Fibroblast of villous mesenchyme (primary cell): ENCODE measurements at regions not wholly inside any gene's neighbourhood (a gene's known extent, or its start where the extent isn't known, plus 50 kb on each side); places are given as distances from the start of the nearest gene placed in this dataset.

Experiments used
- DNase-seq: peaks from one replicate; pipeline ENCODE4 v3.0.0-alpha.2; 2010; ENCODE audit warnings: low read depth
- H3K4me3 ChIP-seq: 2 replicates; pipeline ENCODE4 v1.5.1; 2011; ENCODE audit warnings: low read depth, mild to moderate bottlenecking, low read length
- CTCF ChIP-seq: IDR thresholded peaks from 2 replicates; pipeline ENCODE4 v1.5.1; 2012; ENCODE audit warnings: low read depth, mild to moderate bottlenecking, low read length; ENCODE audit not compliant: insufficient read depth

DNA sequence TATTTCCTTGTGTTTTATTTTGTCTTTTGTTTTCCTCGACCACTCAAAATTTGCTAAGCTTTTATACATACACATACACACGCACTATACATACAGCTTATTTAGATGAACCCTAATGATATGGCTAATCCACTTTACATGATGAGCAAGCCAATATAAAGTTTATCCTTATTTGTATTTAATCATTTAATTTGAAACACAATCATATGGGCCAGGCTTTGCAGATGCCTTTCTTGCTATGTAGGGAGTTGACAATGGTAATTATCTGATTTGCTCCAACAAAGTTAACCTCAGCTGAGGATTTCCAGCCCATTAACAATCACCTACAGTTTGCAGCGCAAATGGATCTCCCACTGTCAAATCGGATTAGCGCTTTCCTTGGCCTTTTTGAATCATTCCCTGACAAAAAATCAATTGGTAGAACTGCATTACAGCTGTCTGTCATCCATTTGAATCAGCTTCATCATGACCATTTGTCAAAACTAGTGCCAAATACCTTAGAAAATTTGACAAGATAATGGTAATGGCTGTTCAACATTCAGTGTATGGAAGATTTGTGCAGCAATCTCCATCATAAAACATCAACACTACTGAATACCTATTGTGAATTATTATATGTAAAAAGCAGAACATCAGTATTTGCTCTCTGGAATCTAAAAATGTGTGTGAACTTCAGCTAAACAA is 352.6 kb downstream of the MRPL39 start:
- no peak for DNase-seq
- no peak for TF ChIP-seq CTCF
- H3K4me3 ChIP-seq, result no peak overlapping the region

- no peak for DNase-seq
- TF ChIP-seq CTCF, result no peak
- H3K4me3 ChIP-seq, result no peak overlapping the region
Observed at GRCh38 chr21:25246546-25246945, 360.7 kb downstream of the MRPL39 start.

GRCh38 chr21:25244735-25245134 is 362.5 kb downstream of the MRPL39 start:
- TF ChIP-seq CTCF, result no peak
- DNase-seq, result no peak
- no peak overlapping the region for H3K4me3 ChIP-seq

DNA sequence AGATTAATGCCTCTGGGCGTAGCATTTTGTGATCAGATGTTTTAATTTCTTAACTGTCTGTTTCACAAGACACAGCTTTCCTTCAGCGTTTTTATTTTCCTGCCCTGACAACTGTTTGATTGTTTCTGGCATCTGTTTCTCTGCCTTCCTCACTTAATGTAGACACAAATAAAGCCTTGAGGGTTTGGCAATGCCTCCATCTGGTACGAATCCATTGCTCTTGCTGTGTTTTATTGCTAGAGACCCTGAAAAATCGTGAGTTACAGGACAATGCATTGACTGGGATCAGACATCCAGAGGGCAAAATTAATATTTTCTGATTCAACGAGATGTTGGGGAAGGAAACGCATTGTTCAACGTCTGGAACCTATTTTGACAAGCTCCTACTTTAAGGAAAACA is 363.5 kb downstream of the MRPL39 start:
- DNase-seq, result no peak
- H3K4me3 ChIP-seq, result no peak overlapping the region
- no peak for TF ChIP-seq CTCF

- DNase-seq, result no peak
- TF ChIP-seq CTCF, result no peak
- H3K4me3 ChIP-seq, result no peak overlapping the region
Observed at GRCh38 chr21:25240974-25241373, 366.3 kb downstream of the MRPL39 start.

DNA sequence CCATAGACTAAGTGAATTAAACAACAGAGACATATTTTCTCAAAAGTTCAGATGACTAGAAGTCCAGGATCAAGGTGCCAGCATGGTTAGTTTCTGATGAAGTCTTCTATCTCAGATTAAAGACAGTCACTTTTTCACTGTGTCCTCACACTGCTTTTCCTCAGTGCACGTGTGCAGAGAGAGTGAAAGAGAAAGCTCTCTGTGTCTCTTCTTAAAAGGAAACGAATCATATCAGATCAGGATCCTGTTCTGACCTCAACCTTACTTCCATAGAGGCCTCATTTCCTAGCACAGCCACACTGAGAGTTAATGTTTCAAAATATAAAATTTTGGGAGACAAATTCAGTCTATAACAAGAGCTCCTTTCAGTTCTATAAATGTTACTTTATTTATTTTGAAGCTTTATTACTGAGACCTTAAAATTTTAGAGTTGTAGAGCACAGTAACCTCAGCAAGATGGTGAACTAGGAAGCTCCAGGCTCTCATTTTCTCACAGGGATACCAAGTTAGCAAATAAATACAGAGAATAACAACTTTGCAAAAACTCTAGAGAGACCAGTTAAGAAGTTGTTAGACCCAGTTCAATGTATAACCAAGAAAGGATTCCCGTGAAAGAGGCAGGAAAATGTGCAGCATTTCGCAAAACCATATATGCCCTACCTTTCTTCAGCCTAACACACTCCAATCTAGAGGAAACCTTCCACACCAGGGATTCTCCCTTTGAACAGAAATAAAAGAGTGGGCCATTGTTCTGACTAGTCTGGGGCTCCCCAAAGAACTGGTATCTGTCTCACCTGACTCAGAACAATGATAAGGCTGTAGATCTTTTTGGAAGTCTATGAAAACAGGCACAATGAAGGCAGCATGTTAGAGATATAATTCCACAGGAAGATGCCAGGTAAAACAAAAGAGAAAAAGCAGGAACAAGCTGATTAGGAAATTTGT is 372.2 kb downstream of the MRPL39 start:
- H3K4me3 ChIP-seq, result no peak overlapping the region
- TF ChIP-seq CTCF, result no peak
- DNase-seq, result no peak
